IMR-90 (cell line): ENCODE measurements at regions not wholly inside any gene's neighbourhood (a gene's known extent, or its start where the extent isn't known, plus 50 kb on each side); places are given as distances from the start of the nearest gene placed in this dataset.

Source experiments
- FOS ChIP-seq: fragments of 150-350 bp; IDR thresholded peaks from 2 replicates; pipeline ENCODE4 v1.6.1; 2016; ENCODE audit warnings: low read depth, low read length
- MXI1 ChIP-seq: IDR thresholded peaks from 2 replicates; pipeline ENCODE4 v1.6.1; 2012; ENCODE audit warnings: low read depth, mild to moderate bottlenecking, low read length, moderate library complexity, borderline replicate concordance
- POLR2A ChIP-seq: IDR thresholded peaks from 2 replicates; pipeline ENCODE4 v1.6.1; 2012; ENCODE audit warnings: mild to moderate bottlenecking, low read depth, low read length
- RCOR1 ChIP-seq: IDR thresholded peaks from 2 replicates; pipeline ENCODE4 v1.6.1; 2012; ENCODE audit warnings: mild to moderate bottlenecking, low read length, improper control_type of control experiment; ENCODE audit not compliant: insufficient replicate concordance
- TF ChIP-seq, protein P1 (sequence below): fragments of 150-350 bp; IDR thresholded peaks from 2 replicates; pipeline ENCODE4 v1.6.1; 2016; ENCODE audit warnings: low read depth, mild to moderate bottlenecking, low read length, moderate library complexity, borderline replicate concordance
- TF ChIP-seq, protein P2 (sequence below): conservative IDR thresholded peaks from 2 replicates; pipeline ENCODE4 v1.5.1; 2012; ENCODE audit warnings: mild to moderate bottlenecking, low read depth, low read length, improper control_type of control experiment
- TF ChIP-seq, protein P3 (sequence below): fragments of 150-350 bp; IDR thresholded peaks from 2 replicates; pipeline ENCODE4 v1.6.1; 2017; ENCODE audit warnings: mild to moderate bottlenecking, antibody characterized with exemption, low read length, low read depth

DNA sequence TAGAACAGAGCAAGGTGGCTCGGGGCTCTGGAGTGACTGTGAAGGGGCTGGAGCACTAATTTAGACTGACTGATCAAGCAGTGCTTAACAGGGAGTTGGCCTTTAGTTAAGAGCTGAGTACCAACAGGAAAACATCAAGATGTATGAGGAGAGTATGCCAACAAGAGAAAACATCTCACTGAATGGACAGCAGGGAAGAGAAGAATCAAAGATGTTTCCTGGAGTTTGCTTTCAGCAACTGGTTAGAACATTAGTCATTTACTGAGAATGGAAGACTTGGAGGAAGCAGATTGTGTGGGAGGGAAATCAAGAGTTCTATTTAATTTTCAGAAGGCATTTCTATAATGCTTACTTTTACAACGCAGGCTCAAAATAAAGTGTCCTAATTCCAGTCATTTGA is 259.3 kb downstream of the ADAMTS20 start:
- TF ChIP-seq POLR2A = no peak
- TF ChIP-seq, protein P1, sequence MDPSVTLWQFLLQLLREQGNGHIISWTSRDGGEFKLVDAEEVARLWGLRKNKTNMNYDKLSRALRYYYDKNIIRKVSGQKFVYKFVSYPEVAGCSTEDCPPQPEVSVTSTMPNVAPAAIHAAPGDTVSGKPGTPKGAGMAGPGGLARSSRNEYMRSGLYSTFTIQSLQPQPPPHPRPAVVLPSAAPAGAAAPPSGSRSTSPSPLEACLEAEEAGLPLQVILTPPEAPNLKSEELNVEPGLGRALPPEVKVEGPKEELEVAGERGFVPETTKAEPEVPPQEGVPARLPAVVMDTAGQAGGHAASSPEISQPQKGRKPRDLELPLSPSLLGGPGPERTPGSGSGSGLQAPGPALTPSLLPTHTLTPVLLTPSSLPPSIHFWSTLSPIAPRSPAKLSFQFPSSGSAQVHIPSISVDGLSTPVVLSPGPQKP = no peak
- TF ChIP-seq, protein P2, sequence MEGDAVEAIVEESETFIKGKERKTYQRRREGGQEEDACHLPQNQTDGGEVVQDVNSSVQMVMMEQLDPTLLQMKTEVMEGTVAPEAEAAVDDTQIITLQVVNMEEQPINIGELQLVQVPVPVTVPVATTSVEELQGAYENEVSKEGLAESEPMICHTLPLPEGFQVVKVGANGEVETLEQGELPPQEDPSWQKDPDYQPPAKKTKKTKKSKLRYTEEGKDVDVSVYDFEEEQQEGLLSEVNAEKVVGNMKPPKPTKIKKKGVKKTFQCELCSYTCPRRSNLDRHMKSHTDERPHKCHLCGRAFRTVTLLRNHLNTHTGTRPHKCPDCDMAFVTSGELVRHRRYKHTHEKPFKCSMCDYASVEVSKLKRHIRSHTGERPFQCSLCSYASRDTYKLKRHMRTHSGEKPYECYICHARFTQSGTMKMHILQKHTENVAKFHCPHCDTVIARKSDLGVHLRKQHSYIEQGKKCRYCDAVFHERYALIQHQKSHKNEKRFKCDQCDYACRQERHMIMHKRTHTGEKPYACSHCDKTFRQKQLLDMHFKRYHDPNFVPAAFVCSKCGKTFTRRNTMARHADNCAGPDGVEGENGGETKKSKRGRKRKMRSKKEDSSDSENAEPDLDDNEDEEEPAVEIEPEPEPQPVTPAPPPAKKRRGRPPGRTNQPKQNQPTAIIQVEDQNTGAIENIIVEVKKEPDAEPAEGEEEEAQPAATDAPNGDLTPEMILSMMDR = no peak
- no peak for TF ChIP-seq MXI1
- TF ChIP-seq, protein P3, sequence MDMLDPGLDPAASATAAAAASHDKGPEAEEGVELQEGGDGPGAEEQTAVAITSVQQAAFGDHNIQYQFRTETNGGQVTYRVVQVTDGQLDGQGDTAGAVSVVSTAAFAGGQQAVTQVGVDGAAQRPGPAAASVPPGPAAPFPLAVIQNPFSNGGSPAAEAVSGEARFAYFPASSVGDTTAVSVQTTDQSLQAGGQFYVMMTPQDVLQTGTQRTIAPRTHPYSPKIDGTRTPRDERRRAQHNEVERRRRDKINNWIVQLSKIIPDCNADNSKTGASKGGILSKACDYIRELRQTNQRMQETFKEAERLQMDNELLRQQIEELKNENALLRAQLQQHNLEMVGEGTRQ = no peak
- TF ChIP-seq RCOR1 = no peak
- no peak for TF ChIP-seq FOS
